Caco-2 (cell line): ENCODE measurements at regions not wholly inside any gene's neighbourhood (a gene's known extent, or its start where the extent isn't known, plus 50 kb on each side); places are given as distances from the start of the nearest gene placed in this dataset.

Experiments
- BruUV-seq: library from RNA; stranded (reverse); fragments of 400-500 nt; replicated peaks from 2 replicates; lab custom pipeline; 2021; lab: Mats Ljungman, UMichigan
- CTCF ChIA-PET: fragments of 300-600 bp; sonication (Branson Sonifier 250); formaldehyde crosslinking; loops from one replicate; lab custom pipeline; 2022; ENCODE audit warnings: antibody characterized with exemption; lab: Charles Lee
- POLR2A ChIA-PET: fragments of 300-600 bp; sonication (Branson Sonifier 250); formaldehyde crosslinking; loops from one replicate; lab custom pipeline; 2022; ENCODE audit warnings: antibody characterized with exemption; lab: Charles Lee
- DNase-seq, 2 experiments: peaks; one replicate each; pipeline versions ENCODE4 v3.0.0 to v3.0.0-alpha.2; 2020 to 2022
- H3K27me3 ChIP-seq: replicated peaks from 2 replicates; pipeline ENCODE4 v1.6.0; 2011; ENCODE audit warnings: low read length; ENCODE audit not compliant: control insufficient read depth, insufficient read depth
- H3K36me3 ChIP-seq: 2 replicates; pipeline ENCODE4 v1.5.1; 2011; ENCODE audit warnings: low read length; ENCODE audit not compliant: control insufficient read depth, insufficient read depth
- H3K4me1 ChIP-seq: fragments of 250-450 bp; sonication (Bioruptor Pico); 2 replicates; pipeline ENCODE4 v1.5.1; 2020; ENCODE audit warnings: mild to moderate bottlenecking
- H3K4me3 ChIP-seq: 2 replicates; pipeline ENCODE4 v1.5.1; 2011; ENCODE audit warnings: low read depth, mild to moderate bottlenecking, control low read depth, low read length
- H3K9me3 ChIP-seq: fragments of 250-450 bp; sonication (Bioruptor Pico); 2 replicates; pipeline ENCODE4 v1.5.1; 2020; ENCODE audit warnings: mild to moderate bottlenecking, moderate library complexity
- H3K27ac Mint-ChIP-seq: one replicate; pipeline ENCODE4 v1.8.0; 2022; ENCODE audit warnings: mixed read lengths; ENCODE audit not compliant: unreplicated experiment
- H3K27me3 Mint-ChIP-seq: one replicate; pipeline ENCODE4 v1.8.0; 2022; ENCODE audit warnings: mixed read lengths; ENCODE audit not compliant: insufficient read depth, unreplicated experiment
- H3K36me3 Mint-ChIP-seq: one replicate; pipeline ENCODE4 v1.8.0; 2022; ENCODE audit warnings: mild to moderate bottlenecking, mixed read lengths; ENCODE audit not compliant: insufficient read depth, unreplicated experiment
- H3K4me1 Mint-ChIP-seq: one replicate; pipeline ENCODE4 v1.8.0; 2022; ENCODE audit warnings: low read depth, mixed read lengths; ENCODE audit not compliant: unreplicated experiment
- H3K4me3 Mint-ChIP-seq: one replicate; pipeline ENCODE4 v1.8.0; 2022; ENCODE audit warnings: mild to moderate bottlenecking, moderate library complexity, mixed read lengths; ENCODE audit not compliant: unreplicated experiment
- H3K9me3 Mint-ChIP-seq: one replicate; pipeline ENCODE4 v1.8.0; 2022; ENCODE audit warnings: mixed read lengths; ENCODE audit not compliant: unreplicated experiment
- intact Hi-C: fragments of 100-400 bp; cut with micrococcal nuclease; formaldehyde crosslinking; loops from one replicate; pipeline ENCODE4 v1.10.0; 2022; ENCODE audit not compliant: unreplicated experiment
- TF ChIP-seq, protein P1 (sequence below), 2 experiments: fragments of 200-600 bp in 1 of 2; IDR thresholded peaks; 1 replicate in 1 of 2; 2 replicates in 1 of 2; pipeline versions ENCODE4 v1.5.1 to v1.8.0; 2011 to 2022; ENCODE audit warnings: antibody characterized with exemption in 1 of 2, control low read depth in 1 of 2, inconsistent platforms in 1 of 2, low read depth in 1 of 2, low read length in 1 of 2, mild to moderate bottlenecking in 1 of 2, moderate library complexity in 1 of 2; ENCODE audit not compliant: insufficient read depth in 1 of 2, severe bottlenecking in 1 of 2, unreplicated experiment in 1 of 2

DNA sequence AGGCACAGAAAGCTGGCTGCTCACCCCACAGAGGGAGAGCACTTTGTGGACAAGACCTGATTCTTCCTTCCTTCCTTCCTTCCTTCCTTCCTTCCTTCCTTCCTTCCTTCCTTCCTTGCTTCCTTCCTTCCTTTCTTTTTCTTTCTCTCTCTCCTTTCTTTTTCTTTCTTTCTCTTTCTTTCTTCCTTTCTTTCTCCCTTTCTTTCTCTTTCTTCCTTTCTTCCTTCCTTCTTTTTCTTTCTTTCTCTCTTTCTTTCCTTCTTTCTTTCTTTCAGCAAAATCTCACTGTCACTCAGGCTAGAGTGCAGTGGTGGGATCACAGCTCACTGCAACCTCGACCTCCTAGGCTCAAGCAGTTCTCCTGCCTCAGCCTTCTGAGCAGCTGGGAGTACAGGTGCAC is 263.9 kb downstream of the UQCRFS1 start:
- H3K36me3 ChIP-seq, result no peaks in the 10 kb centered on the region
- H3K4me3 Mint-ChIP-seq, result no peak overlapping the region
- no peaks in the 10 kb centered on the region for H3K4me1 ChIP-seq
- no peak overlapping the region for H3K27ac Mint-ChIP-seq
- H3K27me3 ChIP-seq, result no peaks in the 10 kb centered on the region
- H3K4me3 ChIP-seq, result no peak overlapping the region
- no peaks in the 10 kb centered on the region for H3K9me3 Mint-ChIP-seq
- peaks cover 3% of the 10 kb centered on the region for H3K27me3 Mint-ChIP-seq
- H3K9me3 ChIP-seq, result no peaks in the 10 kb centered on the region
- ChIA-PET CTCF (no interaction called here), POLR2A (no interaction called here)
- H3K36me3 Mint-ChIP-seq, result no peaks in the 10 kb centered on the region
- no peak for DNase-seq
- H3K4me1 Mint-ChIP-seq, result no peaks in the 10 kb centered on the region
- intact Hi-C loops, result no loop called here
- TF ChIP-seq, protein P1, sequence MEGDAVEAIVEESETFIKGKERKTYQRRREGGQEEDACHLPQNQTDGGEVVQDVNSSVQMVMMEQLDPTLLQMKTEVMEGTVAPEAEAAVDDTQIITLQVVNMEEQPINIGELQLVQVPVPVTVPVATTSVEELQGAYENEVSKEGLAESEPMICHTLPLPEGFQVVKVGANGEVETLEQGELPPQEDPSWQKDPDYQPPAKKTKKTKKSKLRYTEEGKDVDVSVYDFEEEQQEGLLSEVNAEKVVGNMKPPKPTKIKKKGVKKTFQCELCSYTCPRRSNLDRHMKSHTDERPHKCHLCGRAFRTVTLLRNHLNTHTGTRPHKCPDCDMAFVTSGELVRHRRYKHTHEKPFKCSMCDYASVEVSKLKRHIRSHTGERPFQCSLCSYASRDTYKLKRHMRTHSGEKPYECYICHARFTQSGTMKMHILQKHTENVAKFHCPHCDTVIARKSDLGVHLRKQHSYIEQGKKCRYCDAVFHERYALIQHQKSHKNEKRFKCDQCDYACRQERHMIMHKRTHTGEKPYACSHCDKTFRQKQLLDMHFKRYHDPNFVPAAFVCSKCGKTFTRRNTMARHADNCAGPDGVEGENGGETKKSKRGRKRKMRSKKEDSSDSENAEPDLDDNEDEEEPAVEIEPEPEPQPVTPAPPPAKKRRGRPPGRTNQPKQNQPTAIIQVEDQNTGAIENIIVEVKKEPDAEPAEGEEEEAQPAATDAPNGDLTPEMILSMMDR (IDR thresholded peaks at IDR 0.05; ENCODE audit: insufficient read depth in 1 of 2, low read depth in 1 of 2, low read length in 1 of 2, severe bottlenecking in 1 of 2, unreplicated experiment in 1 of 2), result no peak
- no TSS peak for BruUV-seq

DNA sequence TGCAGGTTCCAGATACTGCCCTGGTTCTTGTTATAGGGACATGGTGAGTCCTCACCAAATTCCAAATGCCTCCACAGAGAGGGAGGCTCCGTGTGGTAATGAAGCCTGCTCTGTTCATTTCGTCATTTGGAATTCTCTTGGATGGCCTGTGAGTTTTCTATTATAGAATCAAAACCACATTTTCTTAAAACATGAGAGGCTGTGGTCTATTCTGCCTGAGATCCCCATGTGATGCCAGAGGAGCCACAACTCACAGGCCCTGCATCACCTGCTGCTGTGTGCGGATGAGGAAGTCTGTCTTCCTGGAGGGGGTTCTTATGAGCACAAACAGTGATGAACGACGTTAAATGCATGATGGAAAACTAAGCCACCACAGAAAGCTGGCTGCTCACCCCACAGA is 264.4 kb downstream of the UQCRFS1 start:
- Histone ChIP-seq H3K9me3 (no peaks in the 10 kb centered on the region), H3K4me3 (no peak overlapping the region), H3K36me3 (no peaks in the 10 kb centered on the region), H3K4me1 (no peaks in the 10 kb centered on the region), H3K27me3 (no peaks in the 10 kb centered on the region)
- H3K4me3 Mint-ChIP-seq, result no peak overlapping the region
- no peak for DNase-seq
- no peak overlapping the region for H3K27ac Mint-ChIP-seq
- no peaks in the 10 kb centered on the region for H3K4me1 Mint-ChIP-seq
- ChIA-PET CTCF (no interaction called here), POLR2A (no interaction called here)
- intact Hi-C loops, result no loop called here
- H3K36me3 Mint-ChIP-seq, result no peaks in the 10 kb centered on the region
- peaks cover 3% of the 10 kb centered on the region for H3K27me3 Mint-ChIP-seq
- BruUV-seq, result no TSS peak
- H3K9me3 Mint-ChIP-seq, result no peaks in the 10 kb centered on the region
- TF ChIP-seq, protein P1 (IDR thresholded peaks at IDR 0.05; ENCODE audit: insufficient read depth in 1 of 2, low read depth in 1 of 2, low read length in 1 of 2, severe bottlenecking in 1 of 2, unreplicated experiment in 1 of 2), result no peak

DNA sequence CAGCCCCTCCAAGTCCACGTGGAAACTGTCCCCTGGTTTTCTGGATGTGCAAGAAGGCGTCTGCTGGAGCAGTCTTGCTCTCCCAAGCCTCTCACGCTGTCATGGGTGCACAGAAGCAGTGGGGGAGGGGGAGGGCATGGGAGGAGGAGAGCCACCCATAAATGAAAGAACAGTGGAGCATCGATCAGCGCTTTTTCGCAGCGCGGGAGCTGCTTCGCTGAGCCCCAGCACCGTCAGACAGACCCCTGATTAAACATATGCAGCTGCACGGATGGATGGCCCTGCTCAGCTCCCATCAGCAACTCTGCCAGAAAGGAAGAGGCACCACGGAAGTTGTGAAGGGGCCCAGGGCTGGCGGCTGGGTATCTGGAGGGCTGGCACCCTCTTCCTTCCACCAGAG is 264.9 kb downstream of the UQCRFS1 start:
- no peaks in the 10 kb centered on the region for H3K36me3 ChIP-seq
- TF ChIP-seq, protein P1 (IDR thresholded peaks at IDR 0.05; ENCODE audit: insufficient read depth in 1 of 2, low read depth in 1 of 2, low read length in 1 of 2, severe bottlenecking in 1 of 2, unreplicated experiment in 1 of 2), result no peak
- CTCF ChIA-PET, result no interaction called here
- Mint-ChIP-seq H3K36me3 (no peaks in the 10 kb centered on the region), H3K27me3 (peaks cover 3% of the 10 kb centered on the region), H3K27ac (no peak overlapping the region), H3K9me3 (no peaks in the 10 kb centered on the region), H3K4me1 (no peaks in the 10 kb centered on the region), H3K4me3 (no peak overlapping the region)
- H3K4me3 ChIP-seq, result no peak overlapping the region
- POLR2A ChIA-PET, result no interaction called here
- H3K4me1 ChIP-seq, result no peaks in the 10 kb centered on the region
- DNase-seq, result no peak
- H3K9me3 ChIP-seq, result no peaks in the 10 kb centered on the region
- no TSS peak for BruUV-seq
- no peaks in the 10 kb centered on the region for H3K27me3 ChIP-seq
- intact Hi-C loops, result no loop called here
